RPMI8226 (cell line): ENCODE measurements at regions not wholly inside any gene's neighbourhood (a gene's known extent, or its start where the extent isn't known, plus 50 kb on each side); places are given as distances from the start of the nearest gene placed in this dataset.

Experiments
- DNase-seq: peaks from one replicate; pipeline ENCODE4 v3.0.0-alpha.2; 2015

GRCh38 chr11:134483291-134483690 lies 71.2 kb upstream of the B3GAT1 start:
- DNase-seq = no peak

GRCh38 chr11:134482865-134483264 lies 70.8 kb upstream of the B3GAT1 start:
- no peak for DNase-seq

DNA sequence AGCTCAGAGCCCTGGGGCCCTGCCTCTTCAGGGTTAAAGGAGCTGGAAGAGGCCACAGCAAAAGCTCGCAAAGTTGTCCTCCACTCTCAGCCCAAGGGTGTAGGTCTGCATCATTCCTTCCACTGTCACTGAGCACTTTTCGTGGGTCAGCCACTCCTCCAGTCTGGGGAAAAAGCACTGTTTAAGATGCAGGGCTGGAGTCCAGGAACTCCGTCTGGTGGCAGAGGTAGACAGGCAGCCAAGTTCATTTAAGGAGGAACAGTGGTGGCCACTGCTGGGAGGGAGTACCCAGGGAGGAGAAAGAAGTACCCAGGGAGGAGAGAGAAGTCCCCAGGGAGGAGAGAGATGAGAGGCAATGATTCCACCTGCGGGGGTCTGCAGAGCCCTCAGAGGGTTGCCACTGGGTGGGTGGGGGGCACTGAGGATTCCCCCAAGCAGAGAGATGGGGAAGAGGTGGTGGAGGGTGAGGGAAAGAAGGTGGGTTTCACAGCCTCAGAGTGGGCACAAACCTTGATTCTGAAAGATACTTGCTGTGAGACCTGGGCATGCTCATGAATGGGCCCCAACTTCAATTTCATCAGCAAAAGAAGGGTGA lies 70.0 kb upstream of the B3GAT1 start:
- no peak for DNase-seq

GRCh38 chr11:134481135-134481534 lies 69.1 kb upstream of the B3GAT1 start:
- peak; percentile 69 for DNase-seq

DNA sequence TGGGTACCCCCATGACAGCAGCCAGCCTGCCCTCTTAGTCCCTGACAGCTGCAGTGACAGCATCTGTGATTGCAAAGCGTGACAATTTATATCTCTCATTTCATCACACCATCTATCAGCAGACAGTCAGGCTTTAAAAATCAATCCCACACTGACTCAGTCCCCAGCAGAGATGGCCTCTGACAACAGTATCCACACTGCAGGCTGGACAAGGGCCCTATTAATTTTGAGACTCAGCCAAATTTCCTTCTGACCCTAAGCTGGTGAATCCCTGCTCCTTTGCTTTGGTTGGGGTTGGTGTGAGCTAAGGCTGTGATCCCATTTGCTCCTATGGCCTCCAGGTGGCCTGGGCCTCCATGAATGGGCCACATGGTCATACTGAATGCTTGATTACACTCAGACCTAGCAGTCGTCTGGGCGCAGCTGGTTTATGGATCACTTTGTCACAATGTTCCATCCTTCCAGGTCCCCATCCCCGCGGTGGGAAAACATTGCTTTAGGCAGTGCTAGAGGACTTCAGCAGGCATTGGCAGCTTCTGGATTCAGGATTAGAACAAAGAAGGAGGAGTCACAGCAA lies 68.2 kb upstream of the B3GAT1 start:
- no peak for DNase-seq

- DNase-seq = no peak
These were observed 67.4 kb upstream of the B3GAT1 start for GRCh38 chr11:134479206-134480135.

DNA sequence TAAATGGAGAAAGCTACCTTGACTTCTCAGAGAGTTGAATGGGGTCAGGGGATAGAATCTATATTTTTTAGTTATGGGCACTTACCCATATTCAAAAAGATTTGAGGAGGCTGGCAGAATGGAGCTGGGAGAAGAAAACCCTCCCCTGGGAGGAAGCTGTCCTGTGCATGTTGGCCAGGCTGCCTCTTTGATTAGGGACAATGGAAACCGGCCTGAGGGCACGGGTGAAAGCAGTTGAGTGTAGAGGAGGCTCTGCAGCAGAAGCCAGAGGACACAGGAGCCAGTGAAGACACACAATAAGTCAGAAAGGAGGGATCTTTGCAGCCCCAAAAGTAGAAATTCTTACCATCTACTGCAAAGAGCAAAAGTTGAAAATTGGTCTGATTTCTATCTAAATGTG lies 66.6 kb upstream of the B3GAT1 start:
- DNase-seq = no peak

GRCh38 chr11:134478176-134478575 lies 66.1 kb upstream of the B3GAT1 start:
- DNase-seq = no peak

- DNase-seq = peak; percentile 0
These were observed 65.4 kb upstream of the B3GAT1 start for GRCh38 chr11:134477486-134477885.

- peak; percentile 61 for DNase-seq
These were observed 64.5 kb upstream of the B3GAT1 start for GRCh38 chr11:134476435-134477021.

- no peak for DNase-seq
These were observed 63.9 kb upstream of the B3GAT1 start for GRCh38 chr11:134475951-134476350.

GRCh38 chr11:134474942-134475341 lies 62.9 kb upstream of the B3GAT1 start:
- DNase-seq = no peak

GRCh38 chr11:134474070-134474860 lies 62.2 kb upstream of the B3GAT1 start:
- DNase-seq = peak; percentile 0

DNA sequence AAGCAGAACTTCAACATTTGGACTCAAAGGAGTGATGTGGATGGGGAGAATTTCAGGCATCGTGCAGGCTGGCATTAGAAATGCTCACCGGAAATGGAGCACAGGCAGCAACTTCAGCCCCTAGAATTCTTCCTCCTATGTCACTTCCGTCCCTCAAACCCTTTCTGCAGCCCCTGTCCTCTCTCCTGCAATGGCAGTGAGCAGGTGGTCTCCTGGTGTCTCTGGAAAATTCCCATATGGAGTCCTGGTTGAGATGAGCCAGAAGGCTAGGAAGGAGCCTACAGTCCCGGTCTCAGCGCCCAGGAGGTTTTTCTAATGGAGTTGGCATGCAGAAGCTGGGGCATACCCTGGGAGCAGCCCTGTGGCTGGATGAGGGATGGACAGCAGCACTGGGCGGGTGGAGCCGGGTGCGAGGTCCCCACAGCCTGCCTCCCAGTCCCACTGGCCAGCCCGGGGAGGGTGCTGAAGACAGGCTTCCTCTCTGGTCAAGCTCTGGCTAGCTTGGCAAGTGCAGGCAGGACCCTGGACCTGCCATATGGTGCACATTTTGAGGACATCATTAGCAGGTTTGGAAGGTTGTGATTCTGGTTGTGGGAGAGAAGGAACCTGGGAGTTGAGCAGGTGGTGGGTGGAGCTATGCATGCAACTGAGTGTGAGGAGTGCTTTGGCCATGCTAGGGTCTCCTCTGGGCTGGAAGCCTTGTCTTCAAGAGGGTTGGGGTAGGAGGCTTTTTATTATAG lies 59.8 kb upstream of the B3GAT1 start:
- no peak for DNase-seq

GRCh38 chr11:134471087-134471715 lies 59.2 kb upstream of the B3GAT1 start:
- no peak for DNase-seq

DNA sequence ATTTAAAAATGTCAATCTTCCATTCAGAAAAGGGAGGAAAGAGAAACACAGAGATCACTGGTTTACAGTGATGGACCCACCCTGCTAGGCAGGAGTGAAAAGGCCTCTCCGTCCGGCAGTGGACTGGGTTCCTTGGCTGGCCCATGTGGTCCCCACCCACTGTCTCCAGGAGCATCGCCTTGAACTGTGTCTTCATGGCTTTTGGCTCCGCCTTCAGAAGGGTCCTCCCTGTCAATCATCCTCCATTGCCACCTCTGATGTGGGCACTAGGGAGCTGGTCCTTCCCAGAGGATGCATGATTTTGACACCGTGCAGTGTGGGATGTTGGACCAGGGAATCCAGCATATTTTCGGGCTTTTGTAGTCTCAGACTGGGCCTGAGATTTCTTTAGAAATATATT lies 58.2 kb upstream of the B3GAT1 start:
- no peak for DNase-seq

DNA sequence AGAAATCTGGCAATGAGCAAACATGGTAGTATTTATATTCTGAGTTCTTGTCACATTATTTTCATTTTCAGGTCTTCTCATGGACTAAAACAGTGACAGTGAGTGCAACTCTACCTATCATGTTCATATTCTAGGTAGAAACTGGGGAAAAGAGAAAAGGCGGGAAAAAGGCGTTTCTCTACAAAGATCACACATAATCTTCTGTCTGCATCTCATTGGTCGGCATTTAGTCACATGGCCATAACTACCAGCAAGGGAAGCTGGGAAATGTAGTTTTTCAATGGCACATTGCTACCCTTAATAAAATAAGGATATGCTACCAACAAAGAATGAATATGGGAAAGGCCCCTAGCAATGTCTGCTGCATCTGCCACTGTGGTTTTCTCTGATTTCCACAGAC lies 57.6 kb upstream of the B3GAT1 start:
- DNase-seq = peak; percentile 21

- peak; percentile 68 for DNase-seq
These were observed 56.8 kb upstream of the B3GAT1 start for GRCh38 chr11:134468796-134469195.

- DNase-seq = peak; percentile 38
These were observed 56.1 kb upstream of the B3GAT1 start for GRCh38 chr11:134468081-134468668.

- DNase-seq = no peak
These were observed 54.8 kb upstream of the B3GAT1 start for GRCh38 chr11:134466610-134467567.
